Panc1 (cell line): ENCODE measurements at regions not wholly inside any gene's neighbourhood (a gene's known extent, or its start where the extent isn't known, plus 50 kb on each side); places are given as distances from the start of the nearest gene placed in this dataset.

Experiments used
- POLR2AphosphoS5 ChIP-seq: IDR thresholded peaks from 2 replicates; pipeline ENCODE4 v1.6.1; 2012; ENCODE audit warnings: mild to moderate bottlenecking, low read depth, low read length, moderate library complexity
- SIN3A ChIP-seq: IDR thresholded peaks from 2 replicates; pipeline ENCODE4 v1.6.1; 2012; ENCODE audit warnings: low read depth, mild to moderate bottlenecking, low read length, moderate library complexity, borderline replicate concordance; ENCODE audit not compliant: insufficient read depth
- TCF7L2 ChIP-seq: IDR thresholded peaks from 2 replicates; pipeline ENCODE4 v1.6.1; 2011; ENCODE audit warnings: mild to moderate bottlenecking, low read depth, low read length, inconsistent platforms
- TF ChIP-seq, protein P1 (sequence below): fragments of 450-650 bp; IDR thresholded peaks from 2 replicates; pipeline ENCODE4 v1.5.1; 2017; ENCODE audit warnings: mild to moderate bottlenecking

GRCh38 chr6:164057876-164058275 lies 643.4 kb downstream of the QKI start:
- TF ChIP-seq, protein P1, sequence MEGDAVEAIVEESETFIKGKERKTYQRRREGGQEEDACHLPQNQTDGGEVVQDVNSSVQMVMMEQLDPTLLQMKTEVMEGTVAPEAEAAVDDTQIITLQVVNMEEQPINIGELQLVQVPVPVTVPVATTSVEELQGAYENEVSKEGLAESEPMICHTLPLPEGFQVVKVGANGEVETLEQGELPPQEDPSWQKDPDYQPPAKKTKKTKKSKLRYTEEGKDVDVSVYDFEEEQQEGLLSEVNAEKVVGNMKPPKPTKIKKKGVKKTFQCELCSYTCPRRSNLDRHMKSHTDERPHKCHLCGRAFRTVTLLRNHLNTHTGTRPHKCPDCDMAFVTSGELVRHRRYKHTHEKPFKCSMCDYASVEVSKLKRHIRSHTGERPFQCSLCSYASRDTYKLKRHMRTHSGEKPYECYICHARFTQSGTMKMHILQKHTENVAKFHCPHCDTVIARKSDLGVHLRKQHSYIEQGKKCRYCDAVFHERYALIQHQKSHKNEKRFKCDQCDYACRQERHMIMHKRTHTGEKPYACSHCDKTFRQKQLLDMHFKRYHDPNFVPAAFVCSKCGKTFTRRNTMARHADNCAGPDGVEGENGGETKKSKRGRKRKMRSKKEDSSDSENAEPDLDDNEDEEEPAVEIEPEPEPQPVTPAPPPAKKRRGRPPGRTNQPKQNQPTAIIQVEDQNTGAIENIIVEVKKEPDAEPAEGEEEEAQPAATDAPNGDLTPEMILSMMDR, result no peak
- TF ChIP-seq POLR2AphosphoS5, result no peak
- TF ChIP-seq TCF7L2, result no peak
- TF ChIP-seq SIN3A, result no peak
